Uterus (tissue), 2 donors: ENCODE measurements at regions not wholly inside any gene's neighbourhood (a gene's known extent, or its start where the extent isn't known, plus 50 kb on each side); places are given as distances from the start of the nearest gene placed in this dataset.

Experiments used
- CTCF ChIP-seq, 4 experiments: fragments of 200-600 bp in 2 of 4; fragments of 450-650 bp in 2 of 4; sonication (generic) in 2 of 4; IDR thresholded peaks; one replicate each; pipeline ENCODE4 v1.5.1; 2016 to 2019; ENCODE audit warnings: antibody characterized with exemption in 4 of 4, mild to moderate bottlenecking in 2 of 4, moderate library complexity in 1 of 4
- POLR2A ChIP-seq, 2 donors: fragments of 450-650 bp; IDR thresholded peaks; one replicate each; pipeline ENCODE4 v1.6.1; 2016; ENCODE audit warnings: antibody characterized with exemption in 2 of 2, mild to moderate bottlenecking in 1 of 2, moderate library complexity in 1 of 2

GRCh38 chr18:61148322-61148721 lies 184.9 kb upstream of the CDH20 start:
- TF ChIP-seq CTCF (IDR thresholded peaks at IDR 0.05) (no peak), POLR2A (IDR thresholded peaks at IDR 0.05) (no peak)
